Stimulated activated naive CD4-positive, alpha-beta T cell (primary cell): ENCODE measurements at regions not wholly inside any gene's neighbourhood (a gene's known extent, or its start where the extent isn't known, plus 50 kb on each side); places are given as distances from the start of the nearest gene placed in this dataset.

Experiments used
- DNase-seq, 6 experiments: peaks; one replicate each; lab custom pipeline; 2025; lab: John Stamatoyannopoulos, UW

DNA sequence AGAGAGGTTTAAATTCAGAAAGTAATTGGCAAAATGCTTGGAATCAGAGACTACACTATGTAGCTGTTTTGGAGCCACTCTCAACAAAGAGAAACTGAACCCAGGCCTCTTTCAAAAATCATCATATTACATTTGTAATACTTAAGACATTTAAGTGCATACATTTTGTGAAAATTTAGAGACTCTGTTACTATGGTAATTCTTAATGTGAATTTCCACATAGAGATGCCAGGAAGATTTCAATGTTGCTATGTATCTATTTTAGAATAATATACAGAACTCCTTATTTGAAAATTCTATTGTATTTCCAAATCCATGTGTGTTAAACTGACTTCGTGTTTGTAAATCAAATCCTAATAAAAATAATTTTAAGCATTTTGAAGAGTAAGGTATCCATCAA lies 1260.9 kb upstream of the C9orf72 start:
- DNase-seq = no peak

DNA sequence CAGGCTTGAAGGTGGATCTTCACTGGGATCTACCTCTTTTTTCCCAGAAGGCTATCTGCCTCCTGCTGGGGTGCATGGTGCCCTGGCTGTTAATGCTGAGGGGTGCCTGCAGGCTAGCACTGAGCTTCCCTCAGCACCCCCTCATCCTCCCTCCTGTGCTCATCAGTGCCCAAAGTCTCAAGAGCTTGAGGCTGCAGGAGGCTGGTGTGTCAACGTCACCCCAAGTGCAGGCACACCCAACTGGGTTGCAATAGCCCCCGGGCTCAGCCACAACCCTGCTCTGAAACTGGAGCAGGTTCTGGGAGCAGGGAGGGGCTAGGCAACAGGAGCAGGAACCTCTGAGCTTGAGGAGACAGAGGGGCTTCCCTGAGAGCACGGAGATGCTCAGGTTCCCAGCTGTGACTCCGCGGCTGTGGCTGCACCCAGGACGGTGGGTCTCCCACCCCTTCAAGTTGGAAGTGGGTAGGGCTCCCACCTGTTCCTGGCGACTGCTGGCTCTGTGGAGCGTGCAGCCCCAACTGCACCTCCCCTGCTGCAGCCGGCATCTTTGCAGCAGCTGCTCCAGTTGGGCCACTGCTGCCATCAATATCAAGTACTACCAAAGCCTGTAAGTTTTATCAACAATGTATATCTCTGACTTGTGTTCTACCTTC lies 1266.6 kb upstream of the C9orf72 start:
- no peak for DNase-seq

DNA sequence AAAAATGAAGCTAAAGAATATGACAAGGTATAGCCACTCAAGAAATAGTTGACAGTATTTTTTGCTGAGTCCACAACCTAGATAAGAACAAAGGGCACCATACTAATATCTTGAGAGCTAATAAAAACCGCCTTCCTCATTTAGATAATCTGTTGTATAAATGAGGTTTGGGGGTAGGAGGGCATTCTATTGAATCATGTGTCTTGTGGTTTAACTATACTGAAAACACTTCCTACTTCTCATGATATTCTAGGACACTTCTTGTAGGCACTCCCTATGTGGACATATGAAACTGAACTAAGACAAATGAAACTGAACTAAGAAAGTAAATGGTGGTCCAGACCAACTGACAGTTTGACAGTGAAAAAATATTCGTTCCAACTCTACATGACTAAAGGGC lies 1268.5 kb upstream of the C9orf72 start:
- DNase-seq = no peak

GRCh38 chr9:28847331-28847730 lies 1274.0 kb upstream of the C9orf72 start:
- DNase-seq = no peak

GRCh38 chr9:28848671-28849070 lies 1275.4 kb upstream of the C9orf72 start:
- no peak for DNase-seq

GRCh38 chr9:28853477-28853876 lies 1280.2 kb upstream of the C9orf72 start:
- DNase-seq = no peak

- no peak for DNase-seq
Measured at GRCh38 chr9:28866951-28867350, 1293.7 kb upstream of the C9orf72 start.

DNA sequence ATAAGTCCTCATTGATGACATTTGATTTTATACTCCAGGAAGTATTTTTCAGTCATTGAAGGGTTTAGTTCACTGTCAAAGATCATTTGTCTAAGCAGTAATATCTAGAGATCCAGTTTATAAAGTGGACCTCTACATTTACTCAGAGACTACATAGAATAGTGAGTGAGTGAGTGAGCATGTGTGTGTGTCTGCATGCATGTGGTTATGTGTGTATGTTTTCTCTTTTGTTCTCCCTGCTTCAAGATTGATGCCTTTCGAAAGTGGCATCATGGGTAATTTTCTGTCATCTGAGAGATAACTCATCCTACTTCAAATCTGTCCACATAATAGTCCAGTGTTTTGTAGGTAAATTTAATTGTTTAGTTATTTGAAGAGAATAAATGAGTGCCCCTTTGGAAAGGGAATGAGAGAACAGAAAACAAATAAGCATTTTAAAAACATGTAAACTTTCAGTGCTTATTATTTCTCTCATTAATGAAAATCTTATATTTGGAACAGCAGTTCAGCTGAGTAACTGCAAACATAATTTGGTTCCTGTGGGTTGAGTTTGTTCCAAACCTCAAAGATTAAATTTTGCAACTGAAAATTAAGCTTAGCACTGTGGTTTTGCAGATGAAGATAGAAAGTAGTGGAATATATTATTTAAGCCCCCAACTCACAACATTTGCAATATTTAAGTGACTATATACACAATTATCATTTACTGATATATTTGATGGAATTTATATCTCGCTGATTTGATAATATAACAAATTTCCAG lies 1295.1 kb upstream of the C9orf72 start:
- no peak for DNase-seq

DNA sequence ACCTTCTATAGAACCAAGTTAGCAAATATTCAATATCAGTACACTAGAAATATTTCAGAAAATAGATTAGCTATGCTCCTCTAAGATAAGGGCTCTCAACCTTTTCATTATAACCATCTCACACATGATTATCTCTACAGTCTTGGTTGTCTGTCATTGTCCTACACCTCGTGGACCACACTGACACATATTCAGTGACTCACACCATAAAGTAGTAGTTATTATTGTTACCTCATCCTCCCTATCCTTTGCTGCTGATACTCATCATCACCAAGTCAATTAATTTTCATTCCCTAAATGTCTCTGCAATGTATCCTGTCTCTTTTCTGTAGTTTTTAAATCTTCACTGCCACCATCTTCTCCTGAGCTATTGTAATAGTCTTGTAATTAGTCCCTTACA lies 1309.2 kb upstream of the C9orf72 start:
- no peak for DNase-seq

GRCh38 chr9:28883234-28883633 lies 1310.0 kb upstream of the C9orf72 start:
- no peak for DNase-seq

- DNase-seq = no peak
Measured at GRCh38 chr9:28887188-28887884, 1314.1 kb upstream of the C9orf72 start.

DNA sequence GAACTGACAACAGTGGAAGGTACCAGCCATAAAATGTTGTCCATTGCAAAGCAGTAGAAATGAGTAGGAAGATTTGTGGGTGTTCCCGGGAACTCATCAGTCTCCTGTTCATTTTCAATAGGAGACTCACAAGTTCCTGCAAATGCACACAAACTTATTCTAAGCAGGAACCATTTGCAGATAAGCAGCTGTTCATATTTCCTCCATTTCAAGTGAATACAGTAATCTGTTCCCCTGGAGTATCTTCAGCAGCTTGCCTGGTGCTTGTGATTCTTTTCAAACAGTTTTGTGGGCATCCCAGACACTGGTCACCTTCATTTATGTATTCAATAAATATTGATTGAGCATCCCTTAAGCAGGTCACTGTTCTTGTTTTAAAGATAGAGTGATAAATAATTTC lies 1315.5 kb upstream of the C9orf72 start:
- no peak for DNase-seq

DNA sequence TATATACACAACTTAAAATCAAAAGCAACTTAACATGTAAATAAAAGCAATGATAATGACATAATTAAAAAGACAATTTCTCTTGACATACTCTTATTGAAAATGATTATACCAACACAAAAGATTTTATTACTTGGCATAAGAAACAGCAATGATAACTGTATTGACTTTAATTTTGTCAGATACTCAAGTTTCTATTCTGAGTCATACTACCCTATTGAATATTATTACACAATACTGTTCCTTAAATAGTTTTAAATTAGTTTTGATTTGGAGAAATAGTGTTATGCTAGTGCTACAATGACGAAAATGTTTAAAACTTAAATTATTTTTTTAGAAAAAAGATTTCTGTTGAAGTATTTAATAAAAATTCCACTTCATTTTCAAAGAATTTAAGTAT lies 1319.3 kb upstream of the C9orf72 start:
- no peak for DNase-seq

- DNase-seq = no peak
Measured at GRCh38 chr9:28899267-28899666, 1326.0 kb upstream of the C9orf72 start.

DNA sequence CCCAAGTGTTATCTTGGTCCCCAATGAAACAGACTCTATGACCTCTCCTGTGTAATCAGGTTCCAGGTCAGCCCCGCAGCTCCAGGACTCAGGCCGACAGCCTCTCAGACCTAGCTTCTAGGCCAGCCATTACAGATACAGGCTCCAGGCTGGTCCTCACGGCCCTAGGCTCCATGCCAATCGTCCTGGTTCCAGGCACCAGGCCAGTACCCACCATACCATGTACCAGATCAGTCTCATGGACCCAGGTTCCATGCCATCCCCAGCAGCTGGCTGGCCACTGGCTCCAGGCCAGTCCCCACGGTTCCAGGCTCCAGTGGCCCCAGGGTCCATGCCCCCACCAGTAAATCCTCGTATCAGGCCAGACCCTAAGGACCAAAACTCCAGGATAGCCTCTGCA lies 1326.6 kb upstream of the C9orf72 start:
- no peak for DNase-seq

- no peak for DNase-seq
Measured at GRCh38 chr9:28900406-28900805, 1327.1 kb upstream of the C9orf72 start.

GRCh38 chr9:28909526-28909925 lies 1336.2 kb upstream of the C9orf72 start:
- DNase-seq = no peak

GRCh38 chr9:28912621-28913020 lies 1339.3 kb upstream of the C9orf72 start:
- no peak for DNase-seq

DNA sequence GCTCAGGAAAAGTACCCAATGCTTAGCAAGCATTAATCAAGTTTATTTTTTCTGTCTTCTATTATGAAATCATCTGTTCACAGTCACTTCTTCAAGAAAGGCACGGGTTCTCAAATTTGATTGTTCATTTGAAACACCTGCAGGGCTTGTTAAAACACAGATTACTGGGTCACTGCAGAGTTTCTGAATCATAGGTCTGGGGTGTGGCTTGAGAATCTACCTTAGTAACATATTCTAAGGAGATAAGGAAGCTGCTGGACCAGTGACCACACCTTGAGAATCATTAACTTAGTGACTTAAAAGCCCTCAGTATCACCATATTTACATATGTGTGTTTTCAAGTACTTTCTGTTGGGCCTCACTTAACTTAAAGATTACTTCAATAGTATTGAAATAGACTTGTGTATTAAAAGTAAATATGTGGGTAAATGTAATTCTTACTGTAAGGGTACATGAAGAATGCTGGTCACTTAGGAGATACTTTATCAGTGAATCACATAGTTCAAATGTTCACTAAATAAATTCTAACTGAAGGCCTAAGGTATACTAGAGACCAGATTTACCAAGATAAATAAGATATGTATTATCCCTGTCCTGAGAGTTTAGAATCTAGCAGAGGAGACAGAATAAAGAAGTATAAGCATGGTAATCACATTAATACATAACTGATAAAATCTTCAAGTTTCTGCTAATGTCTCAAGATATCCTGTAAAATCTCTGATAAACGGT lies 1342.1 kb upstream of the C9orf72 start:
- no peak for DNase-seq

GRCh38 chr9:28916348-28916747 lies 1343.1 kb upstream of the C9orf72 start:
- no peak for DNase-seq

DNA sequence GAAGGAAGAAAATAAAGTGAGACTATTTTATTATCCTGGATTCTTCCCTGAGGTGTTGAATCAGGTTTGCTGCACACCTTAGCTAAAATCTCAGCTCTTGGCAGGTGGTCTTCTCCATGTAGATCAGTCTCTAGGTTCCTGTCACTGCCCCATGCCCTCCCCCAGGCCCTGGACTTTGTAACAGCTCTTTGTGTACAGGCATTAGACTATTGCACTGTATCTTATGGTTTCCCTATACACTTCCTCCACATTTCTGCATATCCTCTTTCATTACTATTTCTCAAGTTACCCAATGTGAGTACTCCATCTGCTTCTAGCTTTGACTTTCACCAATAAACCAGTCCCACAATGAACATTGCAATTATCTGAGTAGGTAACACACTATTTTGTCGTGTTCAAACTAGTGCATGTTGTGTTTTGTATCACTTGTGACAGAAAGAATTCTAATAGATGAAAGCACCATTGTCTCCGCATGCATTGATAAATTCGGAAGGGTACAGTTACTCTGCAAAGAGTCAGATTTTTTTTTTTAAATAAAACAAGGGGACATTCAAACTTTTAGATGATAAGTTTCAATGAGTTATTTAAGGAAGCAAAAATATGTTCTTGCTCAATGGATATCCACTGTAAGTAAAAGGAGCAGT lies 1348.7 kb upstream of the C9orf72 start:
- DNase-seq = no peak

- no peak for DNase-seq
Measured at GRCh38 chr9:28922891-28923290, 1349.6 kb upstream of the C9orf72 start.
